OCI-LY1 (cell line): ENCODE measurements at regions not wholly inside any gene's neighbourhood (a gene's known extent, or its start where the extent isn't known, plus 50 kb on each side); places are given as distances from the start of the nearest gene placed in this dataset.

Experiments
- H2AFZ ChIP-seq: fragments of 200-600 bp; sonication (generic), shearing (Covaris generic); 2 replicates; pipeline ENCODE4 v1.6.0; 2014; ENCODE audit warnings: antibody characterized with exemption, mild to moderate bottlenecking, low read length
- H3F3A ChIP-seq: fragments of 200-600 bp; sonication (generic), shearing (Covaris generic); 2 replicates; pipeline ENCODE4 v1.6.0; 2014; ENCODE audit warnings: mild to moderate bottlenecking, antibody characterized with exemption, low read length, moderate library complexity; ENCODE audit not compliant: insufficient read depth
- H3K27ac ChIP-seq: fragments of 200-600 bp; sonication (generic); 2 replicates; pipeline ENCODE4 v1.5.1; 2014; ENCODE audit warnings: low read length, mixed run types, mild to moderate bottlenecking, low read depth; ENCODE audit not compliant: poor library complexity, severe bottlenecking
- H3K27me3 ChIP-seq: fragments of 200-600 bp; sonication (generic); 2 replicates; pipeline ENCODE4 v1.6.0; 2014; ENCODE audit warnings: antibody characterized with exemption, mild to moderate bottlenecking, low read length, moderate library complexity; ENCODE audit not compliant: insufficient read depth
- H3K36me3 ChIP-seq: fragments of 200-600 bp; sonication (generic); 2 replicates; pipeline ENCODE4 v1.6.1; 2014; ENCODE audit warnings: mild to moderate bottlenecking, antibody characterized with exemption, low read length, moderate library complexity, mixed read lengths; ENCODE audit not compliant: insufficient read depth
- H3K4me1 ChIP-seq: fragments of 200-600 bp; sonication (generic); 2 replicates; pipeline ENCODE4 v1.5.1; 2014; ENCODE audit warnings: mild to moderate bottlenecking, low read length, moderate library complexity; ENCODE audit not compliant: insufficient read depth, severe bottlenecking
- H3K4me2 ChIP-seq: fragments of 200-600 bp; sonication (generic), shearing (Covaris generic); 2 replicates; pipeline ENCODE4 v1.6.1; 2014; ENCODE audit warnings: low read length
- H3K4me3 ChIP-seq: fragments of 200-600 bp; sonication (generic); 2 replicates; pipeline ENCODE4 v1.5.1; 2014; ENCODE audit warnings: low read length, low read depth, mild to moderate bottlenecking, mixed read lengths; ENCODE audit not compliant: poor library complexity, severe bottlenecking
- H3K79me2 ChIP-seq: fragments of 200-600 bp; shearing (Covaris generic); 2 replicates; pipeline ENCODE4 v1.6.1; 2016; ENCODE audit warnings: mixed run types, low read length, mixed read lengths; ENCODE audit not compliant: insufficient read depth
- H3K9ac ChIP-seq: fragments of 200-600 bp; sonication (generic), shearing (Covaris generic); 2 replicates; pipeline ENCODE4 v1.6.1; 2014; ENCODE audit warnings: mild to moderate bottlenecking, low read length, mixed read lengths
- H3K9me2 ChIP-seq: fragments of 200-600 bp; sonication (generic), shearing (Covaris generic); 2 replicates; pipeline ENCODE4 v1.6.1; 2014; ENCODE audit warnings: low read depth, mild to moderate bottlenecking, low read length, mixed read lengths
- H3K9me3 ChIP-seq: fragments of 200-600 bp; shearing (Covaris generic); 2 replicates; pipeline ENCODE4 v1.6.1; 2014; ENCODE audit warnings: low read length, mixed read lengths
- H4K20me1 ChIP-seq: fragments of 200-600 bp; sonication (generic), shearing (Covaris generic); 2 replicates; pipeline ENCODE4 v1.6.0; 2016; ENCODE audit warnings: mild to moderate bottlenecking, low read length; ENCODE audit not compliant: insufficient read depth
- EZH2 ChIP-seq: fragments of 200-600 bp; sonication (generic), shearing (Covaris generic); IDR thresholded peaks from 2 replicates; pipeline ENCODE4 v1.8.0; 2017; ENCODE audit warnings: borderline replicate concordance, mixed run types, mild to moderate bottlenecking, antibody characterized with exemption, low read length, moderate library complexity, mixed read lengths
- TF ChIP-seq, protein P1 (sequence below): fragments of 200-600 bp; sonication (generic), shearing (Covaris generic); IDR thresholded peaks from 2 replicates; pipeline ENCODE4 v1.5.1; 2017; ENCODE audit warnings: mild to moderate bottlenecking, antibody characterized with exemption, low read length, moderate library complexity, mixed read lengths

DNA sequence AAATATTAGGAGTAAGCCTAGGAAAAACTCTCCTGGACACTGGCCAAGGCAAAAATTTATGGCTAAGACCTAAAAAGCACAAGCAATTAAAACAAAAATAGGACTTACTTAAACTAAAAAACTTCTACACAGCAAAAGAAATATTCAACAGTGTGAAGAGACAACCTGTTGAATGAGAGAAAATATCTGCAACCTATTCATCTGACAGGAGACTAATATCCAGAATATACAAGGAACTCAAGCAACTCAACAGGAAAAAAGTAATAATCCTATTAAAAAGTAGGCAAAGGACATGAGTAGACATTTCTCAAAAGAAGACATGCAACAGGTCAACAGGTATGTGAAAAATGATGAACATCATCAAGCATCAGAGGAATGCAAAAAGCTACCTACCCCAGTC is 431.1 kb downstream of the ZEB2 start:
- Histone ChIP-seq H4K20me1 (no peaks in the 10 kb centered on the region), H3K27ac (no peak overlapping the region), H3K9me3 (peaks cover 5% of the 10 kb centered on the region; the same call in 1 of the 2 replicates), H3K4me2 (no peak overlapping the region), H3K9me2 (no peaks in the 10 kb centered on the region), H3K79me2 (no peaks in the 10 kb centered on the region), H3K4me3 (no peak overlapping the region), H3F3A (no peaks in the 10 kb centered on the region), H3K36me3 (peaks cover 8% of the 10 kb centered on the region; the same call in 1 of the 2 replicates), H2AFZ (no peak overlapping the region), H3K4me1 (no peaks in the 10 kb centered on the region), H3K27me3 (no peaks in the 10 kb centered on the region), H3K9ac (no peak overlapping the region)
- no peak for TF ChIP-seq EZH2
- TF ChIP-seq, protein P1, sequence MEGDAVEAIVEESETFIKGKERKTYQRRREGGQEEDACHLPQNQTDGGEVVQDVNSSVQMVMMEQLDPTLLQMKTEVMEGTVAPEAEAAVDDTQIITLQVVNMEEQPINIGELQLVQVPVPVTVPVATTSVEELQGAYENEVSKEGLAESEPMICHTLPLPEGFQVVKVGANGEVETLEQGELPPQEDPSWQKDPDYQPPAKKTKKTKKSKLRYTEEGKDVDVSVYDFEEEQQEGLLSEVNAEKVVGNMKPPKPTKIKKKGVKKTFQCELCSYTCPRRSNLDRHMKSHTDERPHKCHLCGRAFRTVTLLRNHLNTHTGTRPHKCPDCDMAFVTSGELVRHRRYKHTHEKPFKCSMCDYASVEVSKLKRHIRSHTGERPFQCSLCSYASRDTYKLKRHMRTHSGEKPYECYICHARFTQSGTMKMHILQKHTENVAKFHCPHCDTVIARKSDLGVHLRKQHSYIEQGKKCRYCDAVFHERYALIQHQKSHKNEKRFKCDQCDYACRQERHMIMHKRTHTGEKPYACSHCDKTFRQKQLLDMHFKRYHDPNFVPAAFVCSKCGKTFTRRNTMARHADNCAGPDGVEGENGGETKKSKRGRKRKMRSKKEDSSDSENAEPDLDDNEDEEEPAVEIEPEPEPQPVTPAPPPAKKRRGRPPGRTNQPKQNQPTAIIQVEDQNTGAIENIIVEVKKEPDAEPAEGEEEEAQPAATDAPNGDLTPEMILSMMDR, result no peak

DNA sequence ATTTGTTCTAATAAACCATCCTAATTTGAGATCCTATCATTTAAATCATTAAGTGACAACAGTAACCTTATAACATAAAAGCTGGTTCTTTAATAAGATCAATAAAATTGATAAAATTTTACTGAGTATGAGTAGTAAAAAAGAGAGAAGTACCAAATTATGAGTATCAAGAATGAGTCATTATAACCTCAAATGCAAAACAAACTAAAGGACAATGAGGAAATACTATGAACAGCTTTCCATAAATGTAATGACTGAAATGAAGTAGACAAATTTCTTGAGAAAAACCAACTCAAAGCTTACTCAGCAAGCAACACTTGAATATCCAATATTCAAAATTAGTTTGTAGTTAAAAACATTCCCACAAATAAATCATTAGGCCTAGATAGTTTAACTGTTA is 433.0 kb downstream of the ZEB2 start:
- no peak overlapping the region for H3K9ac ChIP-seq
- H3K4me2 ChIP-seq, result no peak overlapping the region
- H3K4me1 ChIP-seq, result no peaks in the 10 kb centered on the region
- H3K27me3 ChIP-seq, result no peaks in the 10 kb centered on the region
- H3K4me3 ChIP-seq, result no peak overlapping the region
- no peak overlapping the region for H2AFZ ChIP-seq
- no peak overlapping the region for H3K27ac ChIP-seq
- 0 out of 2 replicates have a peak, but pooled peaks cover 5% of the 10 kb centered on the region for H3K9me3 ChIP-seq
- no peaks in the 10 kb centered on the region for H3K79me2 ChIP-seq
- H3K36me3 ChIP-seq, result peaks cover 8% of the 10 kb centered on the region; the same call in 1 of the 2 replicates
- H3K9me2 ChIP-seq, result no peaks in the 10 kb centered on the region
- TF ChIP-seq EZH2, result no peak
- TF ChIP-seq, protein P1, result no peak
- H4K20me1 ChIP-seq, result no peaks in the 10 kb centered on the region
- no peaks in the 10 kb centered on the region for H3F3A ChIP-seq

DNA sequence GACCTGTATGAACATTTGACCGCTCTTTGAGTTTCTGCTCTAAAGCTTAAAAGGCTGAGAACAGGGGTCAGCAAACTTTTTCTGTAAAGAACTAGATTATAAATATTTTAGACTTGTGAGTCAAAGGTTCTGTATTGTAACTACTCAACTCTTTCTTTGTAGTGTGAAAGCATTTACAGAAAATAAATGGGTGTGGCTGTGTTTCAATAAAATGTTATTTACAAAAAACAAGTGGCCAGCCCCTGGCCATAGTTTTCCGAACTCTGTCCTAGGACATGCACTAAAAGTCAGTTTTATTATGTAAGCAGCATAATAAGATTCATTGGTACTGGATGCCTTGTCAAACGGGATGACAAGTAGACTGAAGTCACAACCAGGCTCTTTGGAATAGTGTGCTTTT is 434.9 kb downstream of the ZEB2 start:
- Histone ChIP-seq H3K9me2 (no peaks in the 10 kb centered on the region), H3F3A (no peaks in the 10 kb centered on the region)

More for the DNA sequence above, 434.9 kb downstream of the ZEB2 start:
- Histone ChIP-seq H3K4me2 (no peak overlapping the region), H3K4me3 (no peak overlapping the region), H3K36me3 (no peaks in the 10 kb centered on the region), H2AFZ (no peak overlapping the region), H3K27ac (no peak overlapping the region), H3K27me3 (no peaks in the 10 kb centered on the region), H4K20me1 (no peaks in the 10 kb centered on the region), H3K4me1 (no peaks in the 10 kb centered on the region), H3K79me2 (no peaks in the 10 kb centered on the region), H3K9ac (no peak overlapping the region), H3K9me3 (no peaks in the 10 kb centered on the region)
- TF ChIP-seq, protein P1, result no peak
- no peak for TF ChIP-seq EZH2
